ENCODE measurements at regions not wholly inside any gene's neighbourhood (a gene's known extent, or its start where the extent isn't known, plus 50 kb on each side); places are given as distances from the start of the nearest gene placed in this dataset.

DNA sequence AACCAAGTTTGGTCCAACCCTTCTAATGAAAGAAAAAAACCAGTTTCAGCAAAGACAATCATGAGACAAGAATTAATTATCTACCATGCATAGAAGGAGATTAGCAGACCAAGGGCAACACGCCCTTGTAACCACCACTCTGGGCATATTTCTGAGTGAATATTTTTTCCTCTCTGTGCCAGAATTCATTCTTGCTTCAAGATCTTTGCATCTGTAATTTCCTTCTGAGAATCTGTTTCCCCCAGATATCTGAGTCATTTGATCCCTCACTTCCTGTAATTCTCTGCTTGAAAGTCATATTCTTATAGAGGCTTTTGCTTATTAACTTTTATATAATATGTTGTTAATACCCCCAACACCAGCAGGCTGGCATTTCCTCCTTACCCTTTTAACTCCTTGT, 243.7 kb downstream of the SLC16A7 start:
- no peaks in the 10 kb centered on the region for H3K9me3 ChIP-seq (ENCODE audit: control insufficient read depth in 2 of 2, insufficient read depth in 1 of 2, low read depth in 1 of 2, low read length in 1 of 2)
- H3K4me3 ChIP-seq (ENCODE audit: low read depth in 1 of 2, low read length in 2 of 2): no peak overlapping the region
- H3K27me3 ChIP-seq (ENCODE audit: control insufficient read depth in 1 of 2, insufficient read depth in 2 of 2, low read length in 2 of 2): no peaks in the 10 kb centered on the region
- no peak overlapping the region for H3K27ac ChIP-seq (ENCODE audit: low read depth in 2 of 2, low read length in 1 of 2)
- 31 to 56% methylated on average over 1 of the region's 1 CpG for WGBS, 2 donors
- H3K36me3 ChIP-seq (ENCODE audit: control insufficient read depth in 2 of 2, insufficient read depth in 2 of 2, low read length in 1 of 2): no peaks in the 10 kb centered on the region
- H3K4me1 ChIP-seq (ENCODE audit: control insufficient read depth in 2 of 2, insufficient read depth in 2 of 2, low read length in 1 of 2): no peaks in the 10 kb centered on the region

DNA sequence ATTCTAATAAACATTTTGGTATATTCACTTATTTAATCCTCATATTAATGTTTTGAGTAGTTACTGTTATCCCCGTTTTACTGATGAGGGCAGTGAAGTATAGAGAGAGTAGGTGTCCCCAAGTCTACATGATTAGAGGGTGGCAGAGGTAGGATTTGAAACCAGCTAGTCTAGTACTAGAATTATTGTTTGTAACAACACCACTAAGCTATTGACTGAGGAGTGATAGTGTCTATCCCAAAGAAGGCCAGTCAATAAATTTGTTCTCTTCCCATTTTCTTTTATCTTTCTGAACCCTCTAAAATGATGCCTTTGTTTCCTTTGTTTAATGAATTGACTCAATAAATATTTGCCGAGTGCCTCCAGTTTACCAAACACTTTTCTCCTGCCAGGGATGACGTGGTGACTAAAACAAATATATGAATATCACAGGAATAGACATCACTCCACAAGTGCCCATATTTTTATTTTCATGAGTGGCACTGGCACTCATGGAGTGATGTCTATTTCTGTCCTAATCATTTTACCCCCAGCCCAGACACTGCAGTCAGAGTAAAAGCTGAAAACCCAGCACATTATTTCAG, 247.5 kb downstream of the SLC16A7 start:
- no peaks in the 10 kb centered on the region for H3K9me3 ChIP-seq (ENCODE audit: control insufficient read depth in 2 of 2, insufficient read depth in 1 of 2, low read depth in 1 of 2, low read length in 1 of 2)
- H3K27me3 ChIP-seq (ENCODE audit: control insufficient read depth in 1 of 2, insufficient read depth in 2 of 2, low read length in 2 of 2): no peaks in the 10 kb centered on the region
- no peaks in the 10 kb centered on the region for H3K4me1 ChIP-seq (ENCODE audit: control insufficient read depth in 2 of 2, insufficient read depth in 2 of 2, low read length in 1 of 2)
- no peaks in the 10 kb centered on the region for H3K36me3 ChIP-seq (ENCODE audit: control insufficient read depth in 2 of 2, insufficient read depth in 2 of 2, low read length in 1 of 2)
- 48 to 64% methylated on average over 3 of the region's 3 CpGs for WGBS, 2 donors
- H3K27ac ChIP-seq (ENCODE audit: low read depth in 2 of 2, low read length in 1 of 2): no peak overlapping the region
- no peak overlapping the region for H3K4me3 ChIP-seq (ENCODE audit: low read depth in 1 of 2, low read length in 2 of 2)

DNA sequence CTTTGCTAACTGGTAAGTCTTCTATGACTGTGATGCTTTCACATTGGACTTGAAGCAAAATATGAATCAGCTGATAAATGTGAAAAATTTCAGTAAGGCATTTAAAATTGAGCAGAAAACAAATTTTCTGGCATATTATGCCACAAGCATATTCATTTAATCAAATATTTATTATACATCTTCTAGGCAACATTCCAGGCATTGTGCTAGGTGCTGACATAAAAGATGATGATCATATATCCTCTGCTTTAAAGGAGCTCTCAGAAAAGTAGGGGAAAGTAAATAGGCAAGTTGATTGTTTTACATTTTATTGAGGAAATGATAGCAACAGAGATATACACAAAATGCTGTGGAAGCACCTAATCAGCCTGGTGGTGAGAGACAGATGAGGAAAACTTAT, 248.9 kb downstream of the SLC16A7 start:
- no peaks in the 10 kb centered on the region for H3K36me3 ChIP-seq (ENCODE audit: control insufficient read depth in 2 of 2, insufficient read depth in 2 of 2, low read length in 1 of 2)
- no peak overlapping the region for H3K27ac ChIP-seq (ENCODE audit: low read depth in 2 of 2, low read length in 1 of 2)
- no peaks in the 10 kb centered on the region for H3K9me3 ChIP-seq (ENCODE audit: control insufficient read depth in 2 of 2, insufficient read depth in 1 of 2, low read depth in 1 of 2, low read length in 1 of 2)
- H3K4me1 ChIP-seq (ENCODE audit: control insufficient read depth in 2 of 2, insufficient read depth in 2 of 2, low read length in 1 of 2): no peaks in the 10 kb centered on the region
- H3K27me3 ChIP-seq (ENCODE audit: control insufficient read depth in 1 of 2, insufficient read depth in 2 of 2, low read length in 2 of 2): no peaks in the 10 kb centered on the region
- H3K4me3 ChIP-seq (ENCODE audit: low read depth in 1 of 2, low read length in 2 of 2): no peak overlapping the region

DNA sequence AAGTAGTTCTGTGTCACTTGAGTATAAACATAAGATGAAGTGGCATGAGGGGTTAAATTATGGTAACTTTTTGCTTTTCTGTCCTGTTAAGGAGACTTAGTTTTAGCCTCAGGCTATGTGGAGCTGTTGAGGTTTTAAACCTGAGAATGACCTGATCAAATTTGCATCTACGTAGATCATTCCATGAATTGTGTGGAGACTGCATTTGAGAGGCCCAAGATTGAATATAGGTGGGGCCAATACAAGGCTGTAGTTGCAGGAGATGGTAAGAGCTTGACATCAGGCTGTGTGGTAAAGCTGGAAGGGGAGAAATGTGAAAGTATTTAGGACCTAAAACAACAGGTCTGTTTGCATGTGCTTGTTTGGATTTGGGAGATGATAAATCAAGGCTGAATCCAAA, 249.5 kb downstream of the SLC16A7 start:
- Histone ChIP-seq H3K4me3 (ENCODE audit: low read depth in 1 of 2, low read length in 2 of 2) (no peak overlapping the region), H3K27me3 (ENCODE audit: control insufficient read depth in 1 of 2, insufficient read depth in 2 of 2, low read length in 2 of 2) (no peaks in the 10 kb centered on the region)
- 80 to 85% methylated on average over 1 of the region's 1 CpG for WGBS, 2 donors

DNA sequence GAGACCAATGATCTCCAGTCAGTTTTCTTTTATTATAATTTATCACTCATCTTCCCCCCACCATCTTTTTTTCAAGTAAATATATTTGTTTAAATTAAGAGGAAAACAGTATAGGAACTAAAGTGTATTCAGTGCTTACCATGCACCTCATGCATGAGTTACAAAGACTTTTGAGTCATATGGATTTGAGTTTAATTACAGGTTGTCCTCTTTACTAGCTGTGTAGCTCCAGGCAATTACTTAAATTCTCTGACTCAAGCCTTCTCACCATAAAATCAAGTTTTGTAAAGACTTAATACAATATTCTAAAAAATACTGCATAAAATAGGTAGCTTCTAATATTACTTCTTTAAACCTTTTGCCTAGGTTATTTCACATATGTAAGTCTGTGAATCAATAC, 251.3 kb downstream of the SLC16A7 start:
- no peak overlapping the region for H3K27ac ChIP-seq (ENCODE audit: low read depth in 2 of 2, low read length in 1 of 2)
- H3K9me3 ChIP-seq (ENCODE audit: control insufficient read depth in 2 of 2, insufficient read depth in 1 of 2, low read depth in 1 of 2, low read length in 1 of 2): no peaks in the 10 kb centered on the region
- no peaks in the 10 kb centered on the region for H3K27me3 ChIP-seq (ENCODE audit: control insufficient read depth in 1 of 2, insufficient read depth in 2 of 2, low read length in 2 of 2)

More for the DNA sequence above, 249.5 kb downstream of the SLC16A7 start:
- no peaks in the 10 kb centered on the region for H3K4me1 ChIP-seq (ENCODE audit: control insufficient read depth in 2 of 2, insufficient read depth in 2 of 2, low read length in 1 of 2)
- H3K27ac ChIP-seq (ENCODE audit: low read depth in 2 of 2, low read length in 1 of 2): no peak overlapping the region
- H3K36me3 ChIP-seq (ENCODE audit: control insufficient read depth in 2 of 2, insufficient read depth in 2 of 2, low read length in 1 of 2): no peaks in the 10 kb centered on the region
- no peaks in the 10 kb centered on the region for H3K9me3 ChIP-seq (ENCODE audit: control insufficient read depth in 2 of 2, insufficient read depth in 1 of 2, low read depth in 1 of 2, low read length in 1 of 2)

DNA sequence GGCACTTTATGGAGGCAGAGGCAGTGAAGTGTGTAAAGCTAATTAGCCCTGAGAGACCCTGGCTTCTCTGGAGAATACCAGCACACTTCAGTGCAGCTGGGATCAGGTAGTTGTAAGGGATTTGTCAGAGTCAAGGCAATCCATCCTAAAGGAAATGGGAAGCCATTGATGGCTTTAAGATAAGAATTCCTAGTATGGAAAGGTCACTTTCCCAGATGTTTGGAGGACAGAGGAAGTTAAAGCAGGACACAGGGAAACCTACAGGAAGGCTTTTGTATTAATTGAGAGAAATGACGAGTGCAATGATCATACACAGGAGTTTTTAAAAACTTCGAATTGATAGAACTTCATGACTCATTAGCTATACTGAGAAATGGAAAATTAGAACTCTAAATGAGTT, 254.4 kb downstream of the SLC16A7 start:
- H3K9me3 ChIP-seq (ENCODE audit: control insufficient read depth in 2 of 2, insufficient read depth in 1 of 2, low read depth in 1 of 2, low read length in 1 of 2): no peaks in the 10 kb centered on the region
- H3K4me3 ChIP-seq (ENCODE audit: low read depth in 1 of 2, low read length in 2 of 2): no peak overlapping the region
- no peaks in the 10 kb centered on the region for H3K27me3 ChIP-seq (ENCODE audit: control insufficient read depth in 1 of 2, insufficient read depth in 2 of 2, low read length in 2 of 2)
- no peak overlapping the region for H3K27ac ChIP-seq (ENCODE audit: low read depth in 2 of 2, low read length in 1 of 2)
- H3K4me1 ChIP-seq (ENCODE audit: control insufficient read depth in 2 of 2, insufficient read depth in 2 of 2, low read length in 1 of 2): no peaks in the 10 kb centered on the region
- no peaks in the 10 kb centered on the region for H3K36me3 ChIP-seq (ENCODE audit: control insufficient read depth in 2 of 2, insufficient read depth in 2 of 2, low read length in 1 of 2)
- 84% methylated on average over 2 of the region's 2 CpGs for WGBS, 2 donors

More for the DNA sequence above, 251.3 kb downstream of the SLC16A7 start:
- no peaks in the 10 kb centered on the region for H3K36me3 ChIP-seq (ENCODE audit: control insufficient read depth in 2 of 2, insufficient read depth in 2 of 2, low read length in 1 of 2)
- no peak overlapping the region for H3K4me3 ChIP-seq (ENCODE audit: low read depth in 1 of 2, low read length in 2 of 2)
- H3K4me1 ChIP-seq (ENCODE audit: control insufficient read depth in 2 of 2, insufficient read depth in 2 of 2, low read length in 1 of 2): no peaks in the 10 kb centered on the region

DNA sequence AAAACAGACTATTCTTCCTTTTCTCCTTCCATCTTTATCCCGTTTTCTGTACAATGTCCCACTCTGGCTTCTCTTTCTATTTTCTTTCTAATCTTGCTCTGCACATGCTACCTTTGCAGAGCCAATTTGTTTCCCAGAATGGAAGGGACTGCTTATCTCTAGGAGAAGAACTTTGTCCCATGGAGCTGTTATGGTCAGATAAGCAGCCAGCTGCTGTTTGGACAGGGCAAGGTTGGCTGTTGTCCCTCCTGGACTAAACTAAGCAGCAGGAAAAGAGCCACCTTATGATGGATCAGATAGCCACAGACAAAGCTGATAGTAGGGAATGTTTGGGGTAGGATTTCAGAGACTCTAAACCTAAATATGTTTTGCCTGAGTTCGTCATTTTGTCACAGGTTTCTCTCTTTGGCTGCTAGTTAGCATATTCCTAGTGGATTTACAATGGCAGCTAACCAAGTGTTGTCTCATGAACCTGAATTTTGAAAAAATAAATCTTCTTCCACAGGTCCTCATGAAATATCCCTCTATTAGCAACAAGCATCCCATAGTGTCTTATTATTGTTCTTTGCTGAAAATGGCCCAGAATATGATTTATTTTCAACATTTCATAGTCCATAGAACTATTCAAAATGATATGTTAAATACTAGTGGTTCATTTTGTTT, 262.8 kb downstream of the SLC16A7 start:
- H3K4me3 ChIP-seq (ENCODE audit: low read depth in 1 of 2, low read length in 2 of 2): no peak overlapping the region
- no peaks in the 10 kb centered on the region for H3K27me3 ChIP-seq (ENCODE audit: control insufficient read depth in 1 of 2, insufficient read depth in 2 of 2, low read length in 2 of 2)
- no peaks in the 10 kb centered on the region for H3K4me1 ChIP-seq (ENCODE audit: control insufficient read depth in 2 of 2, insufficient read depth in 2 of 2, low read length in 1 of 2)
- no peaks in the 10 kb centered on the region for H3K36me3 ChIP-seq (ENCODE audit: control insufficient read depth in 2 of 2, insufficient read depth in 2 of 2, low read length in 1 of 2)
- H3K9me3 ChIP-seq (ENCODE audit: control insufficient read depth in 2 of 2, insufficient read depth in 1 of 2, low read depth in 1 of 2, low read length in 1 of 2): no peaks in the 10 kb centered on the region
- no peak overlapping the region for H3K27ac ChIP-seq (ENCODE audit: low read depth in 2 of 2, low read length in 1 of 2)
- 59 to 64% methylated on average over 2 of the region's 2 CpGs for WGBS, 2 donors

DNA sequence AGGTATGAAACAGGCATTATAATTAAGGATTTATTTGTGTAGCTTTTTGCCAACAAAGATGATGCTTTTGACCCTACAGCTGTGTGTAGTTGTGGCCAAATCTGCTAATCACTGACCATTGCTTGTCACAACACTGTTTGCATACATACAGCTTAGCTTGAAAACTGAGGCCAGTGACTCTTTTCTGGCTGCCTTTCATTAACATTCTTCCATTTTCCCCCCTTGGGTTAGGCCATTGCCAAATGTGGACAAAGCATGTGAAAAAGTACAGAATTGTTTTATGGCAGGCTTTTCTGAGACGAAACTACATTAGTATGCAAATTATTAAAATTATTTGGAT, 263.3 kb downstream of the SLC16A7 start:
- no peak overlapping the region for H3K4me3 ChIP-seq (ENCODE audit: low read depth in 1 of 2, low read length in 2 of 2)
- H3K27me3 ChIP-seq (ENCODE audit: control insufficient read depth in 1 of 2, insufficient read depth in 2 of 2, low read length in 2 of 2): no peaks in the 10 kb centered on the region
- 66 to 76% methylated on average over 1 of the region's 1 CpG for WGBS, 2 donors
- H3K36me3 ChIP-seq (ENCODE audit: control insufficient read depth in 2 of 2, insufficient read depth in 2 of 2, low read length in 1 of 2): no peaks in the 10 kb centered on the region
- H3K27ac ChIP-seq (ENCODE audit: low read depth in 2 of 2, low read length in 1 of 2): no peak overlapping the region
- no peaks in the 10 kb centered on the region for H3K9me3 ChIP-seq (ENCODE audit: control insufficient read depth in 2 of 2, insufficient read depth in 1 of 2, low read depth in 1 of 2, low read length in 1 of 2)
- H3K4me1 ChIP-seq (ENCODE audit: control insufficient read depth in 2 of 2, insufficient read depth in 2 of 2, low read length in 1 of 2): no peaks in the 10 kb centered on the region

DNA sequence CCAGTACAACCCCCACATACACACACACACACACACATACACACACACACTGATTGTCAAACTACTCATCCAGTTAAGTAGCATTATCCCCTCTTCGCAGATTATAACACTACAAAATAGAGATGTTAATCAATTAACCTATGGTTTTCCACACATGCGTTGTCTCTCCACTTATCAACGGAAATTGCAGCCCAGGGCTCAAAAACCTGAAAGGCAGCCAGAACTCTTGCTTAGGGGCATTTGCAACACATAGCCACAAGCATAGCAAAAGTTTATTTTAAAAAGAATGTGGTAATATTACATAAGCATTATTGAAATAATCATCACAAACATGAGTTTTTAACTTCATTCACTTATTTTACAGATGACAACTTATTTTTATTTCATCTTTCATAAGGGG, 265.8 kb downstream of the SLC16A7 start:
- H3K27ac ChIP-seq (ENCODE audit: low read depth in 2 of 2, low read length in 1 of 2): no peak overlapping the region
- H3K9me3 ChIP-seq (ENCODE audit: control insufficient read depth in 2 of 2, insufficient read depth in 1 of 2, low read depth in 1 of 2, low read length in 1 of 2): no peaks in the 10 kb centered on the region
- H3K4me3 ChIP-seq (ENCODE audit: low read depth in 1 of 2, low read length in 2 of 2): no peak overlapping the region
- H3K27me3 ChIP-seq (ENCODE audit: control insufficient read depth in 1 of 2, insufficient read depth in 2 of 2, low read length in 2 of 2): no peaks in the 10 kb centered on the region
- WGBS, 2 donors: 73 to 84% methylated on average over 3 of the region's 3 CpGs
- no peaks in the 10 kb centered on the region for H3K36me3 ChIP-seq (ENCODE audit: control insufficient read depth in 2 of 2, insufficient read depth in 2 of 2, low read length in 1 of 2)
- H3K4me1 ChIP-seq (ENCODE audit: control insufficient read depth in 2 of 2, insufficient read depth in 2 of 2, low read length in 1 of 2): no peaks in the 10 kb centered on the region

DNA sequence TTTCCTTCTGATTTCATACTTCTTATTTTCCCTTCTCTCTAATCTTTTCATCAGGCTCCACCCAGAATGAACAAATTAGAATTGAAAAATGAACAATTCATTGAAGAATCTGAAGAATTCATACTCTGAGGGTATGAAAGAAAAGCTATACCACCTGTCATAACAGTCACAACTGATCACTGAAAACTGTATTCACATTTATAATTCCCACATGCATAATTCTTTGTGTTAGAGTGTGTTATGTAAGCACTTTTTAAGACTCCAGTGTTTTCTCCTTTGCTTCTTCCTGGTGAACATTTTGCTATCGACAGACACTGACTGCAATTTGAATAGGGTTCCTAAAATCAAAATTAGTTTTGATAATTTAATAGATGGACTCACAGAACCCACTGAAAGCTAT, 271.2 kb downstream of the SLC16A7 start:
- Histone ChIP-seq H3K27me3 (ENCODE audit: control insufficient read depth in 1 of 2, insufficient read depth in 2 of 2, low read length in 2 of 2) (no peaks in the 10 kb centered on the region), H3K36me3 (ENCODE audit: control insufficient read depth in 2 of 2, insufficient read depth in 2 of 2, low read length in 1 of 2) (no peaks in the 10 kb centered on the region), H3K27ac (ENCODE audit: low read depth in 2 of 2, low read length in 1 of 2) (no peak overlapping the region), H3K9me3 (ENCODE audit: control insufficient read depth in 2 of 2, insufficient read depth in 1 of 2, low read depth in 1 of 2, low read length in 1 of 2) (no peaks in the 10 kb centered on the region), H3K4me1 (ENCODE audit: control insufficient read depth in 2 of 2, insufficient read depth in 2 of 2, low read length in 1 of 2) (no peaks in the 10 kb centered on the region), H3K4me3 (ENCODE audit: low read depth in 1 of 2, low read length in 2 of 2) (no peak overlapping the region)
- WGBS, 2 donors: 71 to 78% methylated on average over 1 of the region's 1 CpG
